WTC11 (cell line): ENCODE measurements at regions not wholly inside any gene's neighbourhood (a gene's known extent, or its start where the extent isn't known, plus 50 kb on each side); places are given as distances from the start of the nearest gene placed in this dataset.

Source experiments
- ATAC-seq: fragments of 200-7000 bp; cut with Tn5 transposase; 2 replicates; pipeline ENCODE4 v1.10.0; 2021; ENCODE audit warnings: mild to moderate bottlenecking, moderate library complexity
- CTCF ChIA-PET: fragments of 300-600 bp; sonication (Branson Sonifier 250); formaldehyde crosslinking; loops from one replicate; lab custom pipeline; 2021; ENCODE audit warnings: antibody characterized with exemption; lab: Charles Lee
- POLR2A ChIA-PET: fragments of 350-600 bp; sonication (Branson Sonifier 250); formaldehyde crosslinking; loops from one replicate; lab custom pipeline; 2021; ENCODE audit warnings: antibody characterized with exemption; lab: Charles Lee
- DNase-seq: peaks from one replicate; pipeline ENCODE4 v3.0.0; 2021; ENCODE audit warnings: low spot score
- H3K27ac Mint-ChIP-seq: 2 replicates; pipeline ENCODE4 v1.8.0; 2021; ENCODE audit warnings: mixed read lengths
- H3K27me3 Mint-ChIP-seq: 2 replicates; pipeline ENCODE4 v1.8.0; 2021; ENCODE audit warnings: low read depth, mild to moderate bottlenecking, moderate library complexity, mixed read lengths
- H3K36me3 Mint-ChIP-seq: 2 replicates; pipeline ENCODE4 v1.8.0; 2021; ENCODE audit warnings: mixed read lengths
- H3K4me1 Mint-ChIP-seq: 2 replicates; pipeline ENCODE4 v1.8.0; 2022; ENCODE audit warnings: mixed read lengths
- H3K4me3 Mint-ChIP-seq: 2 replicates; pipeline ENCODE4 v1.8.0; 2021; ENCODE audit warnings: mild to moderate bottlenecking, moderate library complexity, mixed read lengths
- H3K9me3 Mint-ChIP-seq: 2 replicates; pipeline ENCODE4 v1.8.0; 2021; ENCODE audit warnings: mixed read lengths
- ATF1 ChIP-seq: sonication (generic); formaldehyde crosslinking; IDR thresholded peaks from 2 replicates; pipeline ENCODE4 v1.8.1; 2023; ENCODE audit warnings: mild to moderate bottlenecking, moderate library complexity, missing genetic modification reagents
- CBFB ChIP-seq: sonication (generic); formaldehyde crosslinking; IDR thresholded peaks from 2 replicates; pipeline ENCODE4 v1.8.1; 2022; ENCODE audit warnings: mild to moderate bottlenecking, low read depth, missing genetic modification reagents
- ELF4 ChIP-seq: sonication (generic); formaldehyde crosslinking; IDR thresholded peaks from 2 replicates; pipeline ENCODE4 v1.8.1; 2022; ENCODE audit warnings: low read depth, mild to moderate bottlenecking, moderate library complexity, missing genetic modification reagents
- EMX1 ChIP-seq: fragments of 250-450 bp; sonication (Bioruptor Pico); IDR thresholded peaks from 2 replicates; pipeline ENCODE4 v1.8.0; 2021; ENCODE audit warnings: mild to moderate bottlenecking
- FOXP4 ChIP-seq: sonication (generic); formaldehyde crosslinking; IDR thresholded peaks from 2 replicates; pipeline ENCODE4 v1.8.0; 2022; ENCODE audit warnings: mild to moderate bottlenecking, missing genetic modification reagents
- IRF1 ChIP-seq: sonication (generic); formaldehyde crosslinking; IDR thresholded peaks from 2 replicates; pipeline ENCODE4 v1.8.0; 2023; ENCODE audit warnings: missing genetic modification reagents
- MXD4 ChIP-seq: fragments of 250-450 bp; sonication (Bioruptor Pico); IDR thresholded peaks from 2 replicates; pipeline ENCODE4 v1.8.0; 2021; ENCODE audit warnings: mild to moderate bottlenecking, moderate library complexity, borderline replicate concordance
- PRRX2 ChIP-seq: fragments of 250-450 bp; sonication (Bioruptor Pico); IDR thresholded peaks from 2 replicates; pipeline ENCODE4 v1.8.0; 2021; ENCODE audit warnings: mild to moderate bottlenecking
- RELA ChIP-seq: sonication (generic); formaldehyde crosslinking; IDR thresholded peaks from 2 replicates; pipeline ENCODE4 v1.8.1; 2022; ENCODE audit warnings: missing genetic modification reagents, mild to moderate bottlenecking, borderline replicate concordance
- RORB ChIP-seq: fragments of 250-450 bp; sonication (Bioruptor Pico); IDR thresholded peaks from 2 replicates; pipeline ENCODE4 v1.9.0; 2021; ENCODE audit warnings: mild to moderate bottlenecking
- ZBTB21 ChIP-seq: sonication (generic); formaldehyde crosslinking; IDR thresholded peaks from 2 replicates; pipeline ENCODE4 v1.8.1; 2023; ENCODE audit warnings: mild to moderate bottlenecking, missing genetic modification reagents, borderline replicate concordance
- ZNF219 ChIP-seq: sonication (generic); formaldehyde crosslinking; IDR thresholded peaks from 2 replicates; pipeline ENCODE4 v1.8.0; 2023; ENCODE audit warnings: missing genetic modification reagents, mild to moderate bottlenecking, borderline replicate concordance
- ZNF263 ChIP-seq: sonication (generic); formaldehyde crosslinking; IDR thresholded peaks from 2 replicates; pipeline ENCODE4 v1.8.1; 2022; ENCODE audit warnings: low read depth, mild to moderate bottlenecking, moderate library complexity, missing genetic modification reagents
- ZNF317 ChIP-seq: sonication (generic); formaldehyde crosslinking; IDR thresholded peaks from 2 replicates; pipeline ENCODE4 v1.8.1; 2023; ENCODE audit warnings: low read depth, mild to moderate bottlenecking, moderate library complexity, missing genetic modification reagents, borderline replicate concordance
- ZNF396 ChIP-seq: fragments of 250-450 bp; sonication (Bioruptor Pico); IDR thresholded peaks from 2 replicates; pipeline ENCODE4 v1.8.0; 2021; ENCODE audit warnings: mild to moderate bottlenecking, moderate library complexity, borderline replicate concordance
- ZNF671 ChIP-seq: fragments of 250-450 bp; sonication (Bioruptor Pico); IDR thresholded peaks from 2 replicates; pipeline ENCODE4 v1.8.0; 2021; ENCODE audit warnings: mild to moderate bottlenecking
- TF ChIP-seq, protein P1 (sequence below): sonication (generic); formaldehyde crosslinking; IDR thresholded peaks from 2 replicates; pipeline ENCODE4 v1.8.0; 2022; ENCODE audit warnings: mild to moderate bottlenecking, missing genetic modification reagents
- TF ChIP-seq, protein P2 (sequence below): sonication (generic); formaldehyde crosslinking; IDR thresholded peaks from 2 replicates; pipeline ENCODE4 v1.8.1; 2023; ENCODE audit warnings: mild to moderate bottlenecking, missing genetic modification reagents, borderline replicate concordance
- TF ChIP-seq, protein P3 (sequence below): sonication (generic); formaldehyde crosslinking; IDR thresholded peaks from 2 replicates; pipeline ENCODE4 v1.8.1; 2022; ENCODE audit warnings: mild to moderate bottlenecking, missing genetic modification reagents, moderate library complexity, borderline replicate concordance
- TF ChIP-seq, protein P4 (sequence below): fragments of 250-450 bp; sonication (Bioruptor Pico); IDR thresholded peaks from 2 replicates; pipeline ENCODE4 v1.9.0; 2021; ENCODE audit warnings: mild to moderate bottlenecking

- Mint-ChIP-seq H3K4me3 (no peak overlapping the region), H3K9me3 (peaks cover 4% of the 10 kb centered on the region; the same call in 1 of the 2 replicates), H3K27me3 (no peaks in the 10 kb centered on the region), H3K36me3 (no peaks in the 10 kb centered on the region), H3K4me1 (peaks cover 10% of the 10 kb centered on the region; the same call in 1 of the 2 replicates), H3K27ac (no peak overlapping the region)
- ATAC-seq (no peak), DNase-seq (no peak)
- ChIA-PET POLR2A (no interaction called here), CTCF (no interaction called here)
- TF ChIP-seq ZNF219: no peak
- TF ChIP-seq, all 79 proteins: peak for 0
Observed at GRCh38 chrX:95754411-95754810, 930.2 kb upstream of the DIAPH2 start.

DNA sequence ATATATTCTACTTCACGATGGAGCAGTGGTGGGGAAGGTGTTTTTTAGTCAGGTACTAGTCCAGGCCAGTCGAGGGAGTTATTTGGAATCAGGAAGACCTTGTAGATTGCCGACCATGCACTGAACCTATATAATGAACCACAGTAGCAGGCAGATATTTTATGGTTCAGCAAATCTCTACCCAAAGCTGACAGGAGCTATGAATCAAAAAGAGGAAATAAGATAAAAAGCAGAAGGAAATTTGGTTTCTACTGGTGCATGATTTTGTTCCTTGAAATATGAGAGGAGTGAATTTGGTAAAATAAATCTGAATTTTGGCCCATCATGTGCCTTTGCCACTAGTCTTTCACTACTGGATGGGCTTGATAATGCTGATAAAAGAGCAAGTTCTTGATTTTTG lies 924.3 kb upstream of the DIAPH2 start:
- CTCF ChIA-PET: no interaction called here
- DNase-seq (no peak), ATAC-seq (no peak)
- Mint-ChIP-seq H3K27me3 (no peaks in the 10 kb centered on the region), H3K36me3 (no peaks in the 10 kb centered on the region), H3K27ac (no peak overlapping the region), H3K9me3 (peaks cover 4% of the 10 kb centered on the region; the same call in 1 of the 2 replicates), H3K4me3 (no peak overlapping the region), H3K4me1 (peaks cover 17% of the 10 kb centered on the region)
- TF ChIP-seq, protein P1, sequence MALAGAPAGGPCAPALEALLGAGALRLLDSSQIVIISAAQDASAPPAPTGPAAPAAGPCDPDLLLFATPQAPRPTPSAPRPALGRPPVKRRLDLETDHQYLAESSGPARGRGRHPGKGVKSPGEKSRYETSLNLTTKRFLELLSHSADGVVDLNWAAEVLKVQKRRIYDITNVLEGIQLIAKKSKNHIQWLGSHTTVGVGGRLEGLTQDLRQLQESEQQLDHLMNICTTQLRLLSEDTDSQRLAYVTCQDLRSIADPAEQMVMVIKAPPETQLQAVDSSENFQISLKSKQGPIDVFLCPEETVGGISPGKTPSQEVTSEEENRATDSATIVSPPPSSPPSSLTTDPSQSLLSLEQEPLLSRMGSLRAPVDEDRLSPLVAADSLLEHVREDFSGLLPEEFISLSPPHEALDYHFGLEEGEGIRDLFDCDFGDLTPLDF (CRISPR knock-in tag): no peak
- TF ChIP-seq FOXP4 (no peak), EMX1 (CRISPR knock-in tag) (no peak), ZNF671 (CRISPR knock-in tag) (no peak), RELA (no peak), ZBTB21 (CRISPR knock-in tag) (no peak)
- POLR2A ChIA-PET: no interaction called here

- H3K9me3 Mint-ChIP-seq: peaks cover 4% of the 10 kb centered on the region; the same call in 1 of the 2 replicates
- H3K27ac Mint-ChIP-seq: no peak overlapping the region
- ATAC-seq: peak; percentile 66
- TF ChIP-seq RORB (CRISPR knock-in tag): no peak
- no peak for TF ChIP-seq CBFB (CRISPR knock-in tag)
- TF ChIP-seq, protein P2, sequence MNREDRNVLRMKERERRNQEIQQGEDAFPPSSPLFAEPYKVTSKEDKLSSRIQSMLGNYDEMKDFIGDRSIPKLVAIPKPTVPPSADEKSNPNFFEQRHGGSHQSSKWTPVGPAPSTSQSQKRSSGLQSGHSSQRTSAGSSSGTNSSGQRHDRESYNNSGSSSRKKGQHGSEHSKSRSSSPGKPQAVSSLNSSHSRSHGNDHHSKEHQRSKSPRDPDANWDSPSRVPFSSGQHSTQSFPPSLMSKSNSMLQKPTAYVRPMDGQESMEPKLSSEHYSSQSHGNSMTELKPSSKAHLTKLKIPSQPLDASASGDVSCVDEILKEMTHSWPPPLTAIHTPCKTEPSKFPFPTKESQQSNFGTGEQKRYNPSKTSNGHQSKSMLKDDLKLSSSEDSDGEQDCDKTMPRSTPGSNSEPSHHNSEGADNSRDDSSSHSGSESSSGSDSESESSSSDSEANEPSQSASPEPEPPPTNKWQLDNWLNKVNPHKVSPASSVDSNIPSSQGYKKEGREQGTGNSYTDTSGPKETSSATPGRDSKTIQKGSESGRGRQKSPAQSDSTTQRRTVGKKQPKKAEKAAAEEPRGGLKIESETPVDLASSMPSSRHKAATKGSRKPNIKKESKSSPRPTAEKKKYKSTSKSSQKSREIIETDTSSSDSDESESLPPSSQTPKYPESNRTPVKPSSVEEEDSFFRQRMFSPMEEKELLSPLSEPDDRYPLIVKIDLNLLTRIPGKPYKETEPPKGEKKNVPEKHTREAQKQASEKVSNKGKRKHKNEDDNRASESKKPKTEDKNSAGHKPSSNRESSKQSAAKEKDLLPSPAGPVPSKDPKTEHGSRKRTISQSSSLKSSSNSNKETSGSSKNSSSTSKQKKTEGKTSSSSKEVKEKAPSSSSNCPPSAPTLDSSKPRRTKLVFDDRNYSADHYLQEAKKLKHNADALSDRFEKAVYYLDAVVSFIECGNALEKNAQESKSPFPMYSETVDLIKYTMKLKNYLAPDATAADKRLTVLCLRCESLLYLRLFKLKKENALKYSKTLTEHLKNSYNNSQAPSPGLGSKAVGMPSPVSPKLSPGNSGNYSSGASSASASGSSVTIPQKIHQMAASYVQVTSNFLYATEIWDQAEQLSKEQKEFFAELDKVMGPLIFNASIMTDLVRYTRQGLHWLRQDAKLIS (CRISPR knock-in tag): no peak
- TF ChIP-seq, protein P3, sequence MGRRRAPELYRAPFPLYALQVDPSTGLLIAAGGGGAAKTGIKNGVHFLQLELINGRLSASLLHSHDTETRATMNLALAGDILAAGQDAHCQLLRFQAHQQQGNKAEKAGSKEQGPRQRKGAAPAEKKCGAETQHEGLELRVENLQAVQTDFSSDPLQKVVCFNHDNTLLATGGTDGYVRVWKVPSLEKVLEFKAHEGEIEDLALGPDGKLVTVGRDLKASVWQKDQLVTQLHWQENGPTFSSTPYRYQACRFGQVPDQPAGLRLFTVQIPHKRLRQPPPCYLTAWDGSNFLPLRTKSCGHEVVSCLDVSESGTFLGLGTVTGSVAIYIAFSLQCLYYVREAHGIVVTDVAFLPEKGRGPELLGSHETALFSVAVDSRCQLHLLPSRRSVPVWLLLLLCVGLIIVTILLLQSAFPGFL: no peak
- no peak for TF ChIP-seq ATF1
- no peak for TF ChIP-seq ZNF671 (CRISPR knock-in tag)
- TF ChIP-seq ZNF263 (CRISPR knock-in tag): no peak
- TF ChIP-seq, protein P4, sequence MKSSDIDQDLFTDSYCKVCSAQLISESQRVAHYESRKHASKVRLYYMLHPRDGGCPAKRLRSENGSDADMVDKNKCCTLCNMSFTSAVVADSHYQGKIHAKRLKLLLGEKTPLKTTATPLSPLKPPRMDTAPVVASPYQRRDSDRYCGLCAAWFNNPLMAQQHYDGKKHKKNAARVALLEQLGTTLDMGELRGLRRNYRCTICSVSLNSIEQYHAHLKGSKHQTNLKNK (CRISPR knock-in tag): no peak
- no peak for TF ChIP-seq MXD4 (CRISPR knock-in tag)
- no peak for TF ChIP-seq PRRX2 (CRISPR knock-in tag)
- TF ChIP-seq IRF1 (CRISPR knock-in tag): no peak
- TF ChIP-seq, protein P1 (CRISPR knock-in tag): no peak
- TF ChIP-seq ZNF317: no peak
- TF ChIP-seq ZNF396 (CRISPR knock-in tag): no peak
- no peak for TF ChIP-seq ELF4
Observed at GRCh38 chrX:95762716-95763115, 921.9 kb upstream of the DIAPH2 start.

More at GRCh38 chrX:95762716-95763115, 921.9 kb upstream of the DIAPH2 start:
- H3K27me3 Mint-ChIP-seq: no peaks in the 10 kb centered on the region
- ChIA-PET CTCF (interaction anchor here (1.1 kb wide), 1 partner anchor 257 kb away, joined by 3 read pairs; no protein-coding TSS in a partner anchor), POLR2A (no interaction called here)
- no peak for DNase-seq
- no peaks in the 10 kb centered on the region for H3K36me3 Mint-ChIP-seq
- H3K4me3 Mint-ChIP-seq: no peak overlapping the region
- H3K4me1 Mint-ChIP-seq: peaks cover 22% of the 10 kb centered on the region
